GM12864 (cell line): ENCODE measurements at regions not wholly inside any gene's neighbourhood (a gene's known extent, or its start where the extent isn't known, plus 50 kb on each side); places are given as distances from the start of the nearest gene placed in this dataset.

Experiments
- DNase-seq: peaks from one replicate; pipeline ENCODE4 v3.0.0-alpha.2; 2011; ENCODE audit warnings: low read depth
- H3K4me3 ChIP-seq: 2 replicates; pipeline ENCODE4 v1.5.1; 2011; ENCODE audit warnings: mild to moderate bottlenecking, low read depth, low read length, control low read depth
- TF ChIP-seq, protein P1 (sequence below): IDR thresholded peaks from 2 replicates; pipeline ENCODE4 v1.5.1; 2011; ENCODE audit warnings: low read depth, mild to moderate bottlenecking, moderate library complexity, low read length, control low read depth, inconsistent platforms; ENCODE audit errors: missing control alignments

DNA sequence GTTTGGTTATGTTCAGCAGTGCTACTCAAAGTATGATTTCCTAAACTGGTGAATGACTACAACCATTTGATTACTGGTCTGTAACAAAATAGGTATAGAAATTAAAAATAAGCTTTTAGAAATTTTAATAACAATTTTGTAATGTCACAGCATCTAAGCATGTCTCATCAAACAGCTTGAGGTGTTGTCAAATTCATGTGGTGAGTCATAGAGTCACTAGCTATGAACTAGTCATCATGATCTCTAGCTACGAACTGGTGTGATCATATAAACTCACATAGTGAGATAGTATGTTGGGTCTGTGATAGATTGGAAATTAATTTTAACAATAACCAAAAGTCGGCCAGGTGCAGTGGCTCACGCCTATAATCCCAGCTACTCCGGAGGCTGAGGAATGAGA is 213.9 kb upstream of the RBMS3 start:
- TF ChIP-seq, protein P1, sequence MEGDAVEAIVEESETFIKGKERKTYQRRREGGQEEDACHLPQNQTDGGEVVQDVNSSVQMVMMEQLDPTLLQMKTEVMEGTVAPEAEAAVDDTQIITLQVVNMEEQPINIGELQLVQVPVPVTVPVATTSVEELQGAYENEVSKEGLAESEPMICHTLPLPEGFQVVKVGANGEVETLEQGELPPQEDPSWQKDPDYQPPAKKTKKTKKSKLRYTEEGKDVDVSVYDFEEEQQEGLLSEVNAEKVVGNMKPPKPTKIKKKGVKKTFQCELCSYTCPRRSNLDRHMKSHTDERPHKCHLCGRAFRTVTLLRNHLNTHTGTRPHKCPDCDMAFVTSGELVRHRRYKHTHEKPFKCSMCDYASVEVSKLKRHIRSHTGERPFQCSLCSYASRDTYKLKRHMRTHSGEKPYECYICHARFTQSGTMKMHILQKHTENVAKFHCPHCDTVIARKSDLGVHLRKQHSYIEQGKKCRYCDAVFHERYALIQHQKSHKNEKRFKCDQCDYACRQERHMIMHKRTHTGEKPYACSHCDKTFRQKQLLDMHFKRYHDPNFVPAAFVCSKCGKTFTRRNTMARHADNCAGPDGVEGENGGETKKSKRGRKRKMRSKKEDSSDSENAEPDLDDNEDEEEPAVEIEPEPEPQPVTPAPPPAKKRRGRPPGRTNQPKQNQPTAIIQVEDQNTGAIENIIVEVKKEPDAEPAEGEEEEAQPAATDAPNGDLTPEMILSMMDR, result no peak
- DNase-seq, result no peak
- no peak overlapping the region for H3K4me3 ChIP-seq

DNA sequence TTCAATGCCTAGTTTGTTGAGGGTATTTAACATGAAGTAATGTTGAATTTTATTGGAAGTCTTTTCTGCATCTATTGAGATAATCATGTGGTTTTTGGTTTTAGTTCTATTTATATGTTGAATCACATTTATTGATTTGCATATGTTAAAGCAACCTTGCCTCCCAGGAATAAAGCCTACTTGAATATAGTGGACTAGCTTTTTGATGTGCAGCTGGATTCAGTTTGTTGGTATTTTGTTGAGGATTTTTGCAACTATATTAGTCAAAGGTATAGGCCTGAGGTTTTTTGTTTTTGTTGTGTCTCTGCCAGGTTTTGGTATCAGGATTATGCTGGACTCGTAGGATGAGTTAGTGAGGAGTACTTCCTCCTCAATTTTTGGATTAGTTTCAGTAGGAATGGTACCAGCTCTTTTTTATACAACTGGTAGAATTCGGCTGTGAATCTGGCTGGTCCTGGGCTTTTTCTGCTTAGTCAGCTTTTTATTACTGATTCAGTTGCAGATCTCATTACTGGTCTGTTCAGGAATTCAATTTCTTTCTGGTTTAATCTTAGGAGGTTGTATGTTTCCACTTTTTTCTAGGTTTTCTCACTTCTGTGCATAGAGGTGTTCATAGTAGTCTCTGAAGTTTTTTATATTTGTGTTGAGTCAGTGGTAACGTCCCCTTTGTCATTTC is 209.8 kb upstream of the RBMS3 start:
- no peak overlapping the region for H3K4me3 ChIP-seq
- DNase-seq, result no peak
- TF ChIP-seq, protein P1, result no peak

DNA sequence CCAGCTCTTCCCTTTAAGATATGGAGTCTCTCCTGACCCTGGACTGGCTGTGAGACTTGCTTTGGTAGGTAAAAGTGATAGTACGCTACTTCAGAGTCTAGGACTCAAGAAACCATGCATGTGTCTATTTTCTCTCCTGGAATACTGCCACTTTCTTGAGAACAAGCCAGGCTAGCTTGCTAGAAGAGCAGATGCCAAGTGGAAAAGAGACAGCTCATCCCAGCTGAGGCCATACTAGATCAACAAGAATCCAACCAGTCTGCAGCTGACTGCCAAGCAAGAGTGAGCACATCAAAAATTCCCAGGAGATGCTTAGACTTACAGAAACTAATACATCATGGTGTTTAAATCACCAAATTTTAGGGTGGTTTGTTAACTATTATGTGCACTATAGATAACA is 208.3 kb upstream of the RBMS3 start:
- TF ChIP-seq, protein P1, result no peak
- no peak overlapping the region for H3K4me3 ChIP-seq
- no peak for DNase-seq

DNA sequence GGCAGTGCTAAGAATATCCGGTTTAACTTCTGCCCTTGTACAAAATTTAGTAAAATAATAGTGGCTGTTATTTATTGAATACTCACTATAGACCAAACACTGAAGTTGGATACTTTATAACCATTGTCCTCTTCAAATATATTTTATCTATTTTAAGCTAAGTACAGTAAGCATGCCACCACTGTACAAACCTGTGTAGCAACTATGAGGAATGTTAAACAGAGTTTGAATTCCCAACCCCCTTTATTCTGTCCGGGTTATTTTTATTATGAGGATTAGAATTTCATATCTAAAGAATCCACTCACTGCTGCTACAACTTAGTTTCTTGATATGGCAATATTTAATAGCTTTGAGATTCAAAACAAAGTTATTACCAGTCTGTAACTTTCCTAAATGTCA is 203.5 kb upstream of the RBMS3 start:
- DNase-seq, result no peak
- no peak overlapping the region for H3K4me3 ChIP-seq
- TF ChIP-seq, protein P1, result no peak

DNA sequence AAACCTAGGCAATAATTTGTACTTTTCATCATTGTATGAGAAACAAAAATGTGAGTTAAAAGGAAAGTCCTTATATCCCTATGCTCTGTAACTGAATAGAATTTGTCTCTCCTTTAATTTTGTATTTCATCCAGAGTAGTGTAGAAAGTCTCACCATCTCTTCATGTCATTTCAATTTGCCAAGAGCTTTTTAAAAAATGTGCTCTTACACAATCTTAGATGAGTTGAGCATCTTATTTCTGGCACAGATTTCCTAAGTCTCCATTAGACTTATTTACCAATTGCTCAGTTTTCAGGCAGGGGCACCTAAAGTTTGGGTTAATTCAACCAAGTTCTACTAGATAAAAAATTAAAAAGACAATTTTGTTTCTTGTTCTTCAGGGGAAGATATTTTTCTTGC is 201.5 kb upstream of the RBMS3 start:
- no peak for DNase-seq
- TF ChIP-seq, protein P1, result no peak
- H3K4me3 ChIP-seq, result no peak overlapping the region

DNA sequence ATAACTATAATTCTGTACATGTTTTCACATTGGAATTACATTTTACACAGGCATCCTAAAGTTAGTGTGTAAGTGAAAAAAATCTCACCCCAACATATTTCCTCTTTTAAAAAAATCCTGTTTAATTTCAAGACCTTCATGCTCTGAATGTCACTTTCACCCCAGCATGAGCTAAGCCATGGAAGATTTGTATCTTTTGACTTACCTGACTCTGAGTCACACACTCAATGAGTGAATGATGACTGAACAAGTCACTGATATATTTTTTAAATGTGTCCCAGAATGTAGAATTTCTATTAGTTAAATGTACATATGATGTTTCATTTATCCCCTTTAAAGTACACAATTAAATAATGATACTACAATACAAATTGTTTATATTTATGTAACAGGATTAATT is 199.9 kb upstream of the RBMS3 start:
- TF ChIP-seq, protein P1, result no peak
- no peak overlapping the region for H3K4me3 ChIP-seq
- no peak for DNase-seq

DNA sequence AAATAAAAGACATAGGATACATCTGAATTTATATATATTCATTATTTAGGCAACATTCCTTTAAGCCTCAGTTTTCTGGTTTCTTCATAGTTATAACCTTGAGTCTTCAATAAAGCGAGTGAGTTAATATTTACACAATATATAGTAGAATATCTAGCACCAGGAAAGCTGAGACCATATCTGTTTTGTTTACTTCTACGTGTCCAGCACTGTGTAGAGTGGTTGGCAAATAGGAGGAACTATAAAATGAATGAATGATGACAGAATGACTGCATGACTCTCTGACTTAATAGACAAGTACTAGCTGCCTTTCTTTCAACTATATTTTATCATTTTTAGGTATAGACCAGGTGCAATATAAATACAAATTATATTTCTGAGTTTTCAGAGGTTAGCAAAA is 197.8 kb upstream of the RBMS3 start:
- no peak overlapping the region for H3K4me3 ChIP-seq
- DNase-seq, result no peak
- TF ChIP-seq, protein P1, result no peak
